Neural cell (in vitro differentiated cells): ENCODE measurements at regions not wholly inside any gene's neighbourhood (a gene's known extent, or its start where the extent isn't known, plus 50 kb on each side); places are given as distances from the start of the nearest gene placed in this dataset.

ENCODE experiments used
- H2AFZ ChIP-seq: fragments of 200-600, 300-800 bp; sonication (generic), shearing (Covaris generic); 2 replicates; pipeline ENCODE4 v1.6.0; 2014; ENCODE audit warnings: low read depth, mild to moderate bottlenecking, antibody characterized with exemption, low read length, moderate library complexity
- H3F3A ChIP-seq: fragments of 200-600 bp; shearing (Covaris generic); 2 replicates; pipeline ENCODE4 v1.6.1; 2016; ENCODE audit warnings: mild to moderate bottlenecking, moderate library complexity, mixed read lengths, antibody characterized with exemption, low read length; ENCODE audit not compliant: insufficient read depth, poor library complexity, severe bottlenecking
- H3K27ac ChIP-seq: fragments of 200-600, 300-800 bp; sonication (generic), shearing (Covaris generic); 2 replicates; pipeline ENCODE4 v1.5.1; 2014; ENCODE audit warnings: mild to moderate bottlenecking, low read length, moderate library complexity
- H3K27me3 ChIP-seq: fragments of 300-800, 200-600 bp; sonication (generic), shearing (Covaris generic); 2 replicates; pipeline ENCODE4 v1.6.0; 2014; ENCODE audit warnings: mild to moderate bottlenecking, low read depth, low read length, moderate library complexity; ENCODE audit not compliant: insufficient read depth
- H3K36me3 ChIP-seq: fragments of 300-800, 200-600 bp; sonication (generic), shearing (Covaris generic); 2 replicates; pipeline ENCODE4 v1.5.1; 2014; ENCODE audit warnings: mild to moderate bottlenecking, antibody characterized with exemption, low read length, moderate library complexity; ENCODE audit not compliant: insufficient read depth
- H3K4me2 ChIP-seq: fragments of 300-800, 200-600 bp; sonication (generic), shearing (Covaris generic); 2 replicates; pipeline ENCODE4 v1.6.0; 2014; ENCODE audit warnings: mild to moderate bottlenecking, low read length
- H3K4me3 ChIP-seq: fragments of 300-800, 200-600 bp; sonication (generic), shearing (Covaris generic); 2 replicates; pipeline ENCODE4 v1.5.1; 2014; ENCODE audit warnings: mild to moderate bottlenecking, low read length, moderate library complexity
- H3K79me2 ChIP-seq: fragments of 200-600 bp; shearing (Covaris generic); replicated peaks from 2 replicates; pipeline ENCODE4 v1.6.0; 2014; ENCODE audit warnings: mild to moderate bottlenecking, low read length, moderate library complexity; ENCODE audit not compliant: insufficient read depth
- H3K9ac ChIP-seq: fragments of 300-800, 200-600 bp; sonication (generic), shearing (Covaris generic); 2 replicates; pipeline ENCODE4 v1.6.1; 2016; ENCODE audit warnings: mild to moderate bottlenecking, low read length, mixed read lengths
- H3K9me2 ChIP-seq: fragments of 200-600 bp; shearing (Covaris generic); 2 replicates; pipeline ENCODE4 v1.6.1; 2016; ENCODE audit warnings: mild to moderate bottlenecking, low read length, mixed read lengths; ENCODE audit not compliant: insufficient read depth
- H3K9me3 ChIP-seq: fragments of 200-600, 300-800 bp; sonication (generic), shearing (Covaris generic); 2 replicates; pipeline ENCODE4 v1.6.1; 2016; ENCODE audit warnings: mild to moderate bottlenecking, mixed run types, low read length, moderate library complexity, mixed read lengths
- H4K20me1 ChIP-seq: fragments of 200-600 bp; shearing (Covaris generic); 2 replicates; pipeline ENCODE4 v1.6.1; 2016; ENCODE audit warnings: mild to moderate bottlenecking, mixed run types; ENCODE audit not compliant: insufficient read depth
- CTCF ChIP-seq: fragments of 450-650 bp; IDR thresholded peaks from 2 replicates; pipeline ENCODE4 v1.5.1; 2014; ENCODE audit warnings: antibody characterized with exemption, mild to moderate bottlenecking, moderate library complexity; ENCODE audit not compliant: poor library complexity, severe bottlenecking
- EP300 ChIP-seq: fragments of 450-650 bp; conservative IDR thresholded peaks from 2 replicates; pipeline ENCODE4 v1.6.1; 2014; ENCODE audit warnings: antibody characterized with exemption, mild to moderate bottlenecking, moderate library complexity; ENCODE audit not compliant: poor library complexity, severe bottlenecking
- EZH2 ChIP-seq: fragments of 200-600, 300-800 bp; shearing (Covaris generic), sonication (generic); IDR thresholded peaks from 2 replicates; pipeline ENCODE4 v1.6.1; 2014; ENCODE audit warnings: antibody characterized with exemption, low read length, borderline replicate concordance, mild to moderate bottlenecking; ENCODE audit not compliant: insufficient read depth, poor library complexity, severe bottlenecking
- MXI1 ChIP-seq: fragments of 450-650 bp; conservative IDR thresholded peaks from 2 replicates; pipeline ENCODE4 v1.6.1; 2014; ENCODE audit warnings: antibody characterized with exemption, mild to moderate bottlenecking; ENCODE audit not compliant: poor library complexity, severe bottlenecking
- POLR2AphosphoS5 ChIP-seq: IDR thresholded peaks from 2 replicates; pipeline ENCODE4 v1.6.1; 2012
- RAD21 ChIP-seq: fragments of 450-650 bp; conservative IDR thresholded peaks from 2 replicates; pipeline ENCODE4 v1.6.1; 2014; ENCODE audit warnings: antibody characterized with exemption, mild to moderate bottlenecking, moderate library complexity
- REST ChIP-seq: IDR thresholded peaks from 2 replicates; pipeline ENCODE4 v1.6.1; 2012; ENCODE audit warnings: borderline replicate concordance
- SMC3 ChIP-seq: fragments of 450-650 bp; conservative IDR thresholded peaks from 2 replicates; pipeline ENCODE4 v1.6.1; 2014; ENCODE audit warnings: antibody characterized with exemption, mild to moderate bottlenecking, moderate library complexity; ENCODE audit not compliant: poor library complexity
- TAF1 ChIP-seq: IDR thresholded peaks from 2 replicates; pipeline ENCODE4 v1.6.1; 2012; ENCODE audit warnings: low read depth

- no peak overlapping the region for H3K27ac ChIP-seq
- H3K27me3 ChIP-seq = no peaks in the 10 kb centered on the region
- no peak overlapping the region for H3K4me2 ChIP-seq
- TF ChIP-seq REST = no peak
- TF ChIP-seq RAD21 = no peak
- TF ChIP-seq CTCF = no peak
- no peak for TF ChIP-seq TAF1
- H3K9ac ChIP-seq = no peak overlapping the region
- no peaks in the 10 kb centered on the region for H3K36me3 ChIP-seq
- H3K9me2 ChIP-seq = no peaks in the 10 kb centered on the region
- no peaks in the 10 kb centered on the region for H3K79me2 ChIP-seq
- H3F3A ChIP-seq = no peaks in the 10 kb centered on the region
- no peak overlapping the region for H2AFZ ChIP-seq
- H3K4me3 ChIP-seq = no peak overlapping the region
- H3K9me3 ChIP-seq = no peaks in the 10 kb centered on the region
- no peaks in the 10 kb centered on the region for H4K20me1 ChIP-seq
Observed at GRCh38 chr5:12645582-12645981, 741.3 kb upstream of the CTNND2 start.

- H3K27ac ChIP-seq = no peak overlapping the region
Observed at GRCh38 chr5:12636209-12636608, 732.0 kb upstream of the CTNND2 start.

More at GRCh38 chr5:12636209-12636608, 732.0 kb upstream of the CTNND2 start:
- Histone ChIP-seq H3K79me2 (no peaks in the 10 kb centered on the region), H3K36me3 (no peaks in the 10 kb centered on the region), H4K20me1 (no peaks in the 10 kb centered on the region), H3K4me3 (no peak overlapping the region), H3K27me3 (no peaks in the 10 kb centered on the region), H3K9me2 (no peaks in the 10 kb centered on the region), H3F3A (no peaks in the 10 kb centered on the region), H2AFZ (no peak overlapping the region), H3K9me3 (no peaks in the 10 kb centered on the region), H3K9ac (no peak overlapping the region), H3K4me2 (no peak overlapping the region)
- TF ChIP-seq REST (no peak), CTCF (no peak), EP300 (no peak), RAD21 (no peak), SMC3 (no peak), TAF1 (no peak), POLR2AphosphoS5 (no peak), MXI1 (no peak), EZH2 (no peak)
